GM12874 (cell line): ENCODE measurements at regions not wholly inside any gene's neighbourhood (a gene's known extent, or its start where the extent isn't known, plus 50 kb on each side); places are given as distances from the start of the nearest gene placed in this dataset.
A peak's percentile ranks its signal among the peaks of the same experiment; 100 is the strongest.

Experiments used
- CTCF ChIP-seq: IDR thresholded peaks from 2 replicates; pipeline ENCODE4 v1.5.1; 2011; ENCODE audit warnings: low read depth, mild to moderate bottlenecking, control low read depth, low read length, moderate library complexity; ENCODE audit not compliant: insufficient read depth

GRCh38 chr20:34190679-34191090, 50.5 kb upstream of the ASIP start:
- peak; percentile 63 for TF ChIP-seq CTCF
